ENCODE measurements at regions not wholly inside any gene's neighbourhood (a gene's known extent, or its start where the extent isn't known, plus 50 kb on each side); places are given as distances from the start of the nearest gene placed in this dataset.
"Not testable (repeated sequence)": the region's sequence is repeated elsewhere in the genome, so short reads cannot be mapped to it uniquely, and the experiment has no call there.

DNA sequence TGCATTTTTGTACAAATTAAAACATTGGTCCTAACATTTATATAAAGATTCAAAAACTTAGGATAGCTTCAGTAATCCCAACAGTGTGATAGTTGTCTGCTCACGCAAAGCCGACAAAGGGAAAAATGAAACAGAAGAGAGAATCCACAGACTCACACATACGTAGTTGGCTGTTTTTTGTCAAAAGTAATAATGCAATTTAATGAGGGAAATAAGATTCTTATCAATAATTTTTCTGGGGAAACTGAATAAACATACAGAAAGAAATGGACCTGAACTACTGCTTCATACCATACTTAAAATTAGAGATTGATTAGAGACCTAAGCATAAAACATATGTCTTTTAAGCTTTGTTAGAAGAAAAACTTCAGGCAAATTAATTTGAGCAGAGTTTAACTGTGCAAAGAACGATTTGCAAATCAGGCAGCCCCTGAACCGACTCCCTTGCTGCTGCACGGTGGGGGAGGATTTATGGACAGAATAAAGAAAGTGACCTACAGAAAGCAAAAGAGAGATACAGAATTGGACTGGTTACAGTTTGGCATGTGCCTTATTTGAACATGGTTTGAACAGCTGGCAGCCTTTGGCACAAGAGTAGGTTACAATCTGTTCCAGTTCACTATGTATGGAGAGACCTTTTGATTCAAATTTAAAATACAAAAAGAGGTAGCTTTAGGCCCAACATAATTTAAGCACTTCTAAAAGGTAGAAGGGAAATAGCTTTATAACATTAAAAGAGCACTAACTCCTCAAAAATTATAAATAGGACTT, 64.9 kb upstream of the CTSV start:
- DNase-seq (ENCODE audit: low read depth): not testable (repeated sequence)

DNA sequence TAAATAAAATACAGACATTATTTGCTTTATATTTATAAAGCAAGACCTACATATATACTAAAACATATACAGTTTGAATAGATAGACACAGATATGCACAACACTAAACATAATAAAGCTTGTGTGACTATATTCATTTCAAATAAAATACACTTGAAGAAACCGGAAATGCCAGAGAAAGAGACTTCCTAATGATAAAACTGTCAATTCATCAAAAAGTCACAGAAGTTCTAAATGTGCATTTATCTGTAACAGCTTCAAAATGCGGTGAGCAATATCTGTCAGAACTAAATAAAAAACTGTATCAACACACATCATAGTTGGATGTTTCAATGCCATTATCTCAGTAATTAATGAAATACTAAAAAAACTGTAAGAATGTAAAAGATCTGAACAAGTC, 60.6 kb upstream of the CTSV start:
- DNase-seq (ENCODE audit: low read depth): not testable (repeated sequence)

DNA sequence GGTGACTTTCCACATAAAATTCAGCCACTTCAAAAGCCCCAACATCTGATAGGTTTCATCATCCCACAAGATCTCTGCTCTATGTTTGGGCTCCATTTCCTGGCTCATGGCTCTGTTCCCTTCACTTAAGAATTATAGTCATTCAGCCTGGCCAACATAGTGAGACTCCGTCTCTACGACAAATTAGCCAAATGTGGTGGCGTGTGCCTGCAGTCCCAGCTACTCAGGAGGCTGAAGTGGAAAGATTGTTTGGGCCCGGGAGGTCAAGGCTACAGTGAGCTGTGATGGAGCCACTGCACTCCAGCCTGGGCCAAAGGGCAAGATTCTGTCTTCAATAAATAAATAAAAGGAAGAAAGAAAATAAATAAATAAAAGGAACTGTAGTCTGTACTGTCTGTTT, 57.9 kb upstream of the CTSV start:
- no peak for DNase-seq (ENCODE audit: low read depth)

DNA sequence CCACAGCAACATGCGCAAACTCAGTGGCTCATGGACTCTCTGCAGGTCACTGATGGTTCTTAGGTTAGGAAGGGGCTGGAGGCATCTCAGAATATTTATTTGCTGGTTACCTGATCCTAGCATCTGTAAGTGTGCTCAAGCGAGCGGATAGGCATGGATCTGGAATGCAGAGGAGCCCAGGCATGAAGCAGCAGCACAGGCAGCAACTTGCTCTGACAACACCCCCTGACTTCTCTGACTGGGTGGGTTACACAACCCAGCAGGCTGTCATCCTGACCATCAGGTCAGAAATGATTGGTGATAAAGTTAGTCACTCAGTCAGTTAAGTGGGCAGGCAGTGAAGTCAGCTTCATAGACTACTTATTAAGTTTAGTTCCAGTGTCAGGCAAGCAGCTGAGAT, 50.4 kb upstream of the CTSV start:
- DNase-seq (ENCODE audit: low read depth): not testable (repeated sequence)
